OCI-M2 (cell line): ENCODE measurements at regions not wholly inside any gene's neighbourhood (a gene's known extent, or its start where the extent isn't known, plus 50 kb on each side); places are given as distances from the start of the nearest gene placed in this dataset.

Experiments
- DNase-seq: peaks from one replicate; lab custom pipeline; 2025; ENCODE audit not compliant: unreplicated experiment; lab: John Stamatoyannopoulos, UW

DNA sequence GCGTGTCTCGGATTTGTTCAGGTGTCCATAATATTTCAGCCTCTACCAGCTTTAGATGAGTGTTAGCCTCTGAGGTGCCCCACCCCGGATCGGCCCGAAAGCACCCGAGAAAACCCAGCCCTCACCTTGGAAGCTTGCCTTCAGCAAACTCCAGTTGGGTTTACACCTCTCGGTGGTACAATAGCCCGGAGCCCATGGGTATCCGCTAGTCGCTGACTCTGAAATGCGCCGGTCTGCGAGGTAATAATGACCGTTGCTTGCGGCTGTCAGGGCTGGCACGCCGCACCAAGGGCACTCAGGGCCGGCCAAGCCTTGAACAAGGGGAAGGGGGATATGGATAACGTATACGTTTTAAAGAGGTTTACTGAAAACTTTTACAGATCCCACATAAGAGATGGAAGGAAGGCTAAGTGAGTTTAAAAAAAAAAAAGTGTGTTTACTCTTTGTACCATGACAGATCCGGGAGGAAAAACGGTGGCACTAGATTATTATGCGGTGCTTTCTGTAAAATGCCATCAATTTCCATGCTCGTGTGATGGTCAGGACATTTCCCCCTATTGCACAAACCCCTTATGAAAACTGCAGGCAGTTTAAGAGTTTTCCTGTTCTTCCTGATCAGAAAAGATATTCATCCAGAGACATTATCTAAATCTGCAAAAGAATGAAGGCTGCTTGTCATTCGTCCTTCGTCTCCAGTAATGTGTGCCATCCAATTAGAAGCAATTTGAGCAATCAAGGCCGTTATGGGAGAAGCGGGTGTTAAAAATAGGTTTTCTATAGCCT is 124.2 kb downstream of the TMEM161B start:
- no peak for DNase-seq

DNA sequence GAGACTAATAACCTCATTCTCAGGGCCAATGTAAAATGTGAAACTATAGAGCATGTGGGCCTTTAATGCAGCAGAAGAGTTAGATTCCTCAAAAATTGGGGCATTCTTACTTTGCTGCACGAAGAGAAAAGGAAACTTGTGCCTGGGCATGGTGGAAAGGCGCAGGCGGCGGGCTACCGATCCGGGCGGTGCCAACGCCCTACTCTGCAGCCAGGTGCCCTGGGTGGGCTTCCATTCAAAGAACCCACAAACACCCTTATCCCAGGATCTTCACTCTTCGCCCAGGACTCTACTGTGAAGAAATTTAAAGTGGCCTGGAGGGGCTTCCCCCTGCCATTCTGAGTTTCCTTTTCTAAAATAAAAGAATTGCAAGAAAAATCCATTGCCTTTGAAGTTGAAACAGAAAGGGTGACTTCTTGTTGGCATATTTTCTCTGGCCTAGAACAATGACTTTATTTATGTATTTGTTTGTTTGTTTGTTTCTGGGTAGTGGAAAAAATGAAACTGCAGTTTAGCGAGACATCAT is 124.9 kb downstream of the TMEM161B start:
- no peak for DNase-seq

- no peak for DNase-seq
Observed at GRCh38 chr5:88142886-88143692, 125.6 kb downstream of the TMEM161B start.

- DNase-seq = no peak
Observed at GRCh38 chr5:88142636-88142885, 126.1 kb downstream of the TMEM161B start.

GRCh38 chr5:88140856-88141752 is 127.5 kb downstream of the TMEM161B start:
- peak; percentile 94 for DNase-seq

GRCh38 chr5:88140396-88140855 is 128.2 kb downstream of the TMEM161B start:
- no peak for DNase-seq

GRCh38 chr5:88130211-88130815 is 138.3 kb downstream of the TMEM161B start:
- no peak for DNase-seq

DNA sequence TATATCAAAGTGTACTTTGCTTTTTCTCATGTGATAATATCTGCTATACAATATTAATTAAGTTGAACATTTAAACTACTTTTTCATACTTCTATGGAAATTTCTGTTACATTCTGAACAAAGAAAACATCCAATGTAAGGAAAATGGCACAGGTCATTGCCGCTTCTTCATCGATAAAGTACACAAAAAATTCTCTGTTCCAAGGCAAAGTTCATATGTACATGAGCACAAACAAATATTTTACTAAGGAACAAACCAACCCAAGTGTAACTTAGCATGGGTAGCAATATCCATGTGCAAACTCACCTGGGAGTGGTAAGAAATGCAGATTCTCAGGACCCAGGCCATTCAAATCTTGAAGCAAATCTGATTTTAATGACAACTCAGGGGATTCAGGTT is 139.8 kb downstream of the TMEM161B start:
- no peak for DNase-seq

GRCh38 chr5:88119535-88120125 is 149.0 kb downstream of the TMEM161B start:
- no peak for DNase-seq

DNA sequence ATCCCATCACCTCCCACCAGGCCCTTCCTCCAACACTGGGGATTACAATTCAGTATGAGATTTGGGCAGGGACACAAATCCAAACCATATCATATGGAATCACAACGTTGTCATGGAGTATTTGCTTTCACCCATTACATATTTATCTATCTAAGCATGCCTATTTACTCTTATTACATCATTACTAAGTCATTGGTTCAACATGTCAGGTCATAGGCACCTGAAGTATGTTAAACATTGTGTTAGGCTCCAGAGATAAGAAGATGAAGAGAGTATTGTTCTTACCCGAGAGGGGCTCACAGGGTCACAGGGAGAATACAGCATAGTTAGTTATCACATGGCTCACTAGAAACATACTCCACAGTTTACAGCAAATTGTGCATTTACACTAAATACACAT is 150.5 kb downstream of the TMEM161B start:
- DNase-seq = no peak

DNA sequence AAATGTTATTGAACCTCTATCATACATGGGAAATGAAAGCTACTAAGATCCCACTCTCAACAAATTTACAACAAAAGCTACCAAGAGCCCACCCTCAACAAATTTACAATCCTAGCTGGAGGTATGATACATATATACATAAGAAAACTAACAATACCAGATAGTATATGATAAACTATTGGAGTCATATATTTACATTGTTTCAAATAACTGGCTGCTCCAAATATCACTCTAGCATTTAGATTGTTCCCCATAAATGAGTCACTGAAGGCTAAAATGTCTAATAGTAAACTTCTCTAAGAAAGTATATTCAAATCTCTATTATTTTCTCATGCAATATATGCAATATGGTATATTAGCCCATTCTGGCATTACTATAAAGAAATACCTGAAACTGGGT is 151.1 kb downstream of the TMEM161B start:
- no peak for DNase-seq

DNA sequence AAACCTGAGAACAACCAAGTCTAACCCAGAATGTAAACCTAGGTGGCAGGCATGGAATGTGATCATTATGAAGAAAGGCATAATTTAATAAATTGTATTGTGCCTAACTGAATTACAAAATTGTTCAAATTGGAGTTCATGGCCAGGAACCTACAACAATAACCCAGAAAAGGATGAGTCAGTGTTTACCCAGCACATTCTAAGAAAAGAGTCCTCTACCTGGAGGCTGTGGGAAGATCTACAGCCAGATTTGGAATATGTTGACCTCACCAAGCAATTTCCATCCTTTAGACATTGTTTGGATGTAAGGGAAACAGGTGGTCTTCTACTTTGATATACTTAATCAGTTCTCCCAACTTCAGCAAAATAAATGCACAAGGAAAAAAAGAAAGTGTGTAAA is 152.2 kb downstream of the TMEM161B start:
- no peak for DNase-seq

DNA sequence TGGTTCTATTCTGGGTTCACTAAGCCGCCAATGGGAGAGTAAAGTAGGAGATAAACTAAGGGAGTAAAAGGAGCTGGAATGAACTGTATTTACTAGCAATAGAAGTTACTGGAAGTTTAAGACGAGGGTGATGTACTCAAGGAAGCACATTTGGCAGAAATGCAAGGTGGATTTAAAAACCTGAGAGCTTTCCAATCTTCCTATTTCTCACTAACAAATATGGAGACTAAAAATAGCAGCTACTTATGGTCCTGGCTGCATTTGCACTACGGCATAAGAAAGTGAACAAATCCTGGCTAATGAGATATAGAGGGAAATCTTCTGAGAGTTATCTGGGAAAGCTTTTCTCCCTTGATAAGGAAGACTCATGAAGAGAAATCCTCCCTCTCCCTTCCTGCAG is 153.4 kb downstream of the TMEM161B start:
- DNase-seq = no peak

GRCh38 chr5:88113429-88113828 is 155.2 kb downstream of the TMEM161B start:
- no peak for DNase-seq

- no peak for DNase-seq
Observed at GRCh38 chr5:88109818-88110217, 158.8 kb downstream of the TMEM161B start.

- DNase-seq = no peak
Observed at GRCh38 chr5:88108490-88109279, 160.0 kb downstream of the TMEM161B start.

DNA sequence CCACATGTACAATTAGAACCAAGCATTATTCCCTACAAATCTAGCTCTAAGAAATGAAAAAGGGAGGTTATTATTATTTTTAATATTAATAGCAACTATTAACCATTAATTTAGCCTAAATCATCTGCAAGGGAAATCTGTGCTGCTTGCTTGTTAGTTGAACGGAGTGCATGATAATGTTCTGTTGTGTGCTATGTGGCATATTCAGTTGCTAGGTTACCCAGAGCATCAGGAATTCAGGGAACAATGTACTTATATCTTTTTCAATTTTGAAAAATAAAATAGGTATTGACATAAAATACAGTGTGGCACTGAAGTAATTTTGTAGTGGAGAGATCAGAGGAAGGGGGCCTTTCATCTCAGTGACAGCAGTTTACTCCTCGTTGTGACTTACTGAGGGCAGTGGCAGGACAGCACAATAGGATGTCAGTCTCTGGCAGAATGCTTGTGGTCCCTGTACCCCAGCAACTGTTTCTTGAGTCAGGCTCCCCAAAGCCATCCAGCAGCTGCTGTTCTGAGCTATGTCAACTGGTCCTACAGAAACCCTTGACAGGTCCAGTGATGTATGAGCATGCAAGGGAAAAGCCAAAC is 173.6 kb downstream of the TMEM161B start:
- no peak for DNase-seq

- DNase-seq = no peak
Observed at GRCh38 chr5:88094403-88094802, 174.2 kb downstream of the TMEM161B start.

DNA sequence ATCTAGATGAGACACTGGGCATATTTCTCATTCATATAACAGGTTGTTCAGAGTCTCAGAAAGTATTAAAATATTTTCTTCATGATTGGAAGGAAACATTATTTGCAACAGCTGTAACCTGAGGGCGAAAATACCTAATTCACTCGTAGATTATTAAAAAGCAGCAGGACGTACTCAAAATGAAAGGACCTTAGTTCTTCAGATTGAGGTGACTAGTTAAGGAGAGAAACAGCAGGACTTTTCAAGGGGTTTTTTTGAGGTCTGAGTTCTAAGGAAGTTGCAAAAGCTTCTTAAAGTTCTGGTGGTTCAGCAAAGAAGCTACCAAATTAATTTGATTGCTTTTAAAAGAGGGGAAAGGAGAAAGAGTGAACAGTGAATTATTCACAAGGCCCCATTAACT is 174.9 kb downstream of the TMEM161B start:
- DNase-seq = no peak
